HCT116 (cell line): ENCODE measurements at regions not wholly inside any gene's neighbourhood (a gene's known extent, or its start where the extent isn't known, plus 50 kb on each side); places are given as distances from the start of the nearest gene placed in this dataset.

ENCODE experiments used
- ATAC-seq: fragments of 200-7000 bp; cut with Tn5 transposase; 2 replicates; pipeline ENCODE4 v1.9.1; 2020; ENCODE audit warnings: mild to moderate bottlenecking, moderate library complexity
- BruUV-seq: library from RNA; stranded (reverse); fragments of 400-500 nt; replicated peaks from 2 replicates; lab custom pipeline; 2021; lab: Mats Ljungman, UMichigan
- CTCF ChIA-PET: fragments of 300-600 bp; sonication (Branson Sonifier 250); formaldehyde crosslinking; loops from one replicate; lab custom pipeline; 2021; ENCODE audit warnings: antibody characterized with exemption; lab: Charles Lee
- POLR2A ChIA-PET: fragments of 300-600, 350-600 bp; sonication (Branson Sonifier 250); formaldehyde crosslinking; loops from one replicate; lab custom pipeline; 2021; ENCODE audit warnings: antibody characterized with exemption; lab: Charles Lee
- RAD21 ChIA-PET, 2 experiments: fragments of 300-600 bp; sonication (Branson Sonifier 250); formaldehyde crosslinking; loops; one replicate each; lab custom pipeline; 2023; ENCODE audit warnings: low total read pairs in 2 of 2; ENCODE audit not compliant: uncharacterized antibody in 2 of 2, unreplicated experiment in 2 of 2, low non-redundant PET in 1 of 2; lab: Charles Lee
- DNase-seq: peaks from one replicate; pipeline ENCODE4 v3.0.0-alpha.2; 2010; ENCODE audit warnings: low read depth, low spot score
- H2AFZ ChIP-seq: fragments of 200-600 bp; shearing (Covaris generic), sonication (generic); 2 replicates; pipeline ENCODE4 v1.6.1; 2017; ENCODE audit warnings: low read depth, mixed run types, mixed read lengths, antibody characterized with exemption, low read length; ENCODE audit not compliant: poor library complexity, severe bottlenecking
- H3K27ac ChIP-seq: 2 replicates; pipeline ENCODE4 v1.5.1; 2012; ENCODE audit warnings: low read depth, low read length
- H3K27me3 ChIP-seq: fragments of 200-600 bp; sonication (generic); 2 replicates; pipeline ENCODE4 v1.6.1; 2016; ENCODE audit warnings: mixed run types, low read length, mixed read lengths; ENCODE audit not compliant: insufficient read depth
- H3K36me3 ChIP-seq, 2 experiments: fragments of 200-500 bp in 1 of 2; fragments of 200-600 bp in 1 of 2; sonication (Bioruptor generic) in 1 of 2; sonication (generic) in 1 of 2; 2 replicates each; pipeline versions ENCODE4 v1.5.1 to v1.6.1; 2014 to 2016; ENCODE audit warnings: low read length in 2 of 2, inconsistent platforms in 1 of 2, mixed read lengths in 1 of 2, mixed run types in 1 of 2; ENCODE audit not compliant: insufficient read depth in 2 of 2, control insufficient read depth in 1 of 2
- H3K4me1 ChIP-seq, 2 experiments: fragments of 200-600 bp in 1 of 2; sonication (generic) in 1 of 2; 2 replicates each; pipeline versions ENCODE4 v1.5.1 to v1.6.1; 2012 to 2017; ENCODE audit warnings: low read length in 2 of 2, inconsistent platforms in 1 of 2, mild to moderate bottlenecking in 1 of 2, mixed read lengths in 1 of 2, mixed run types in 1 of 2, moderate library complexity in 1 of 2; ENCODE audit not compliant: insufficient read depth in 2 of 2, control insufficient read depth in 1 of 2
- H3K4me2 ChIP-seq: fragments of 200-600 bp; sonication (generic); 2 replicates; pipeline ENCODE4 v1.6.1; 2017; ENCODE audit warnings: mixed run types, low read length, mixed read lengths
- H3K4me3 ChIP-seq, 2 experiments: fragments of 200-600 bp in 1 of 2; sonication (generic) in 1 of 2; replicated peaks in 1 of 2; 2 replicates each; pipeline ENCODE4 v1.5.1; 2011 to 2016; ENCODE audit warnings: low read length in 2 of 2, control low read depth in 1 of 2, low read depth in 1 of 2, mild to moderate bottlenecking in 1 of 2, mixed read lengths in 1 of 2, mixed run types in 1 of 2
- H3K79me2 ChIP-seq: fragments of 200-600 bp; sonication (generic); 2 replicates; pipeline ENCODE4 v1.6.1; 2017; ENCODE audit warnings: mild to moderate bottlenecking, mixed run types, low read length, moderate library complexity, mixed read lengths; ENCODE audit not compliant: insufficient read depth
- H3K9ac ChIP-seq: fragments of 200-600 bp; sonication (generic); 2 replicates; pipeline ENCODE4 v1.6.1; 2016; ENCODE audit warnings: low read length, mixed read lengths
- H3K9me2 ChIP-seq: fragments of 200-600 bp; sonication (generic), shearing (Covaris generic); 2 replicates; pipeline ENCODE4 v1.6.1; 2017; ENCODE audit warnings: mixed run types, mild to moderate bottlenecking, moderate library complexity; ENCODE audit not compliant: insufficient read depth
- H3K9me3 ChIP-seq, 2 experiments: fragments of 200-500 bp in 1 of 2; fragments of 200-600 bp in 1 of 2; sonication (Bioruptor generic) in 1 of 2; sonication (generic) in 1 of 2; 2 replicates each; pipeline ENCODE4 v1.6.1; 2014 to 2017; ENCODE audit warnings: low read length in 2 of 2, mixed read lengths in 2 of 2, inconsistent platforms in 1 of 2, low read depth in 1 of 2, mild to moderate bottlenecking in 1 of 2, mixed run types in 1 of 2, moderate library complexity in 1 of 2; ENCODE audit not compliant: control insufficient read depth in 1 of 2, insufficient read depth in 1 of 2
- H4K20me1 ChIP-seq: fragments of 200-600 bp; sonication (generic), shearing (Covaris generic); 2 replicates; pipeline ENCODE4 v1.6.1; 2017; ENCODE audit warnings: mixed run types, mild to moderate bottlenecking, moderate library complexity; ENCODE audit not compliant: insufficient read depth
- ATF3 ChIP-seq: IDR thresholded peaks from 2 replicates; pipeline ENCODE4 v1.6.1; 2012
- CTCF ChIP-seq, 3 experiments: fragments of 200-600 bp in 1 of 3; sonication (generic) in 1 of 3; IDR thresholded peaks in 2 of 3; conservative IDR thresholded peaks in 1 of 3; 2 replicates each; pipeline ENCODE4 v1.5.1; 2012 to 2017; ENCODE audit warnings: low read depth in 2 of 3, low read length in 2 of 3, antibody characterized with exemption in 1 of 3, borderline replicate concordance in 1 of 3, control low read depth in 1 of 3, mild to moderate bottlenecking in 1 of 3, mixed read lengths in 1 of 3, mixed run types in 1 of 3, moderate library complexity in 1 of 3; ENCODE audit not compliant: insufficient read depth in 1 of 3
- EZH2phosphoT487 ChIP-seq: fragments of 200-600 bp; IDR thresholded peaks from 2 replicates; pipeline ENCODE4 v1.6.1; 2018; ENCODE audit warnings: antibody characterized with exemption, borderline replicate concordance
- POLR2AphosphoS5 ChIP-seq: IDR thresholded peaks from 2 replicates; pipeline ENCODE4 v1.6.1; 2011; ENCODE audit warnings: mild to moderate bottlenecking, low read depth, low read length, moderate library complexity
- RAD21 ChIP-seq: IDR thresholded peaks from 2 replicates; pipeline ENCODE4 v1.6.1; 2012; ENCODE audit warnings: low read depth, mild to moderate bottlenecking
- REST ChIP-seq: IDR thresholded peaks from 2 replicates; pipeline ENCODE4 v1.6.1; 2012; ENCODE audit warnings: low read depth
- SP1 ChIP-seq: IDR thresholded peaks from 2 replicates; pipeline ENCODE4 v1.6.1; 2012; ENCODE audit warnings: low read depth
- SRF ChIP-seq: IDR thresholded peaks from 2 replicates; pipeline ENCODE4 v1.6.1; 2012; ENCODE audit warnings: low read depth
- TCF7L2 ChIP-seq: IDR thresholded peaks from 2 replicates; pipeline ENCODE4 v1.7.0; 2011; ENCODE audit warnings: borderline replicate concordance, inconsistent platforms; ENCODE audit not compliant: insufficient read depth, insufficient read length; ENCODE audit errors: extremely low read depth
- intact Hi-C: fragments of 100-400 bp; cut with micrococcal nuclease; formaldehyde crosslinking; loops from 2 replicates; pipeline ENCODE4 v1.10.0; 2022

- TF ChIP-seq TCF7L2: no peak
- TF ChIP-seq REST: no peak
- no peak for TF ChIP-seq SRF
- no peak for TF ChIP-seq EZH2phosphoT487
- TF ChIP-seq RAD21: no peak
- no peak for TF ChIP-seq SP1
- TF ChIP-seq POLR2AphosphoS5: no peak
- no peak for TF ChIP-seq ATF3
- TF ChIP-seq CTCF (IDR thresholded peaks at IDR 0.05 in 2 of 3, conservative IDR thresholded peaks at IDR 0.05 in 1 of 3; ENCODE audit: borderline replicate concordance in 1 of 3, insufficient read depth in 1 of 3, low read depth in 2 of 3, low read length in 2 of 3): no peak
- TF ChIP-seq, all 23 proteins: peak for 0
- Histone ChIP-seq H3K9me3 (no peaks in the 10 kb centered on the region), H4K20me1 (no peaks in the 10 kb centered on the region), H3K9ac (no peak overlapping the region), H3K4me3 (no peak overlapping the region), H3K36me3 (no peaks in the 10 kb centered on the region), H3K9me2 (no peaks in the 10 kb centered on the region), H3K4me2 (no peak overlapping the region), H3K27me3 (0 out of 2 replicates have a peak, but pooled peaks cover 9% of the 10 kb centered on the region), H3K4me1 (no peaks in the 10 kb centered on the region), H3K79me2 (no peaks in the 10 kb centered on the region), H2AFZ (no peak overlapping the region), H3K27ac (no peak overlapping the region)
- RAD21 ChIA-PET: no interaction called here
- ATAC-seq (no peak), DNase-seq (no peak)
- POLR2A ChIA-PET: no interaction called here
- no TSS peak for BruUV-seq
- CTCF ChIA-PET: no interaction called here
- intact Hi-C loops: no loop called here
These were observed 57.9 kb upstream of the KCNE2 start for GRCh38 chr21:34305605-34306604.
